ENCODE measurements at regions not wholly inside any gene's neighbourhood (a gene's known extent, or its start where the extent isn't known, plus 50 kb on each side); places are given as distances from the start of the nearest gene placed in this dataset.
A peak's percentile ranks its signal among the peaks of the same experiment; 100 is the strongest.

DNA sequence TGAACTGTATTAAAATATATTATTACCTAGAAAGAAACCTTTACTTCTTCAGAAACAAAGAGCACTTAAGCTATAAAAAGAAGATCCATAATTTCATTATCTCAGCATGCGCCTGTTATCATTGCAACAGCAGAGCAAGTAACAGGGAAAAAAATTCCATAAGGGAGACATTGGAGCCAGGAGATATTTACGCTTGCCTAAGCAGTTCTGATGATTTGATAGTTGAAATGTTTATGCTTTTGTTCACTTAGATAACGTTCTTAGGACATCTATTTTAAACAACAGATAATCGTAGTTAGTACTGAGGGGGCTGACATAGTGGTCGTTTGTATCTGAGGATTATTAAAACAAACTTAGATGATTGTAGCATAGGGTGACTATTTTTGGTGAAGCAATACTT lies 252.5 kb downstream of the NNT start:
- peaks cover 19% of the 10 kb centered on the region for H3K4me1 ChIP-seq
- no peaks in the 10 kb centered on the region for H3K27me3 ChIP-seq
- no peaks in the 10 kb centered on the region for H3K9me3 ChIP-seq (ENCODE audit: low read depth)
- no peak for DNase-seq (ENCODE audit: low spot score)
- H3K36me3 Mint-ChIP-seq: no peaks in the 10 kb centered on the region
- H3K4me3 ChIP-seq: peak overlapping the region; percentile 6
- H4K20me1 ChIP-seq (ENCODE audit: low read depth): no peaks in the 10 kb centered on the region
- H3F3A ChIP-seq (ENCODE audit: low read depth): peaks cover 5% of the 10 kb centered on the region
- H3K27ac Mint-ChIP-seq: no peak overlapping the region
- H3K27ac ChIP-seq: peak overlapping the region; percentile 21
- no peaks in the 10 kb centered on the region for H3K79me2 ChIP-seq (ENCODE audit: low read depth)
- no peaks in the 10 kb centered on the region for H3K9me3 Mint-ChIP-seq
- H3K4me1 Mint-ChIP-seq: peaks cover 9% of the 10 kb centered on the region
- peak overlapping the region; percentile 54 for H3K4me2 ChIP-seq
- H3K4me3 Mint-ChIP-seq: no peak overlapping the region
- no peak overlapping the region for H3K9ac ChIP-seq
- H3K27me3 Mint-ChIP-seq (ENCODE audit: insufficient read depth, low read depth): no peaks in the 10 kb centered on the region
- no peak for TF ChIP-seq EZH2 (IDR thresholded peaks at IDR 0.05)
- TF ChIP-seq, protein P1, sequence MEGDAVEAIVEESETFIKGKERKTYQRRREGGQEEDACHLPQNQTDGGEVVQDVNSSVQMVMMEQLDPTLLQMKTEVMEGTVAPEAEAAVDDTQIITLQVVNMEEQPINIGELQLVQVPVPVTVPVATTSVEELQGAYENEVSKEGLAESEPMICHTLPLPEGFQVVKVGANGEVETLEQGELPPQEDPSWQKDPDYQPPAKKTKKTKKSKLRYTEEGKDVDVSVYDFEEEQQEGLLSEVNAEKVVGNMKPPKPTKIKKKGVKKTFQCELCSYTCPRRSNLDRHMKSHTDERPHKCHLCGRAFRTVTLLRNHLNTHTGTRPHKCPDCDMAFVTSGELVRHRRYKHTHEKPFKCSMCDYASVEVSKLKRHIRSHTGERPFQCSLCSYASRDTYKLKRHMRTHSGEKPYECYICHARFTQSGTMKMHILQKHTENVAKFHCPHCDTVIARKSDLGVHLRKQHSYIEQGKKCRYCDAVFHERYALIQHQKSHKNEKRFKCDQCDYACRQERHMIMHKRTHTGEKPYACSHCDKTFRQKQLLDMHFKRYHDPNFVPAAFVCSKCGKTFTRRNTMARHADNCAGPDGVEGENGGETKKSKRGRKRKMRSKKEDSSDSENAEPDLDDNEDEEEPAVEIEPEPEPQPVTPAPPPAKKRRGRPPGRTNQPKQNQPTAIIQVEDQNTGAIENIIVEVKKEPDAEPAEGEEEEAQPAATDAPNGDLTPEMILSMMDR (IDR thresholded peaks at IDR 0.05): no peak
- TF ChIP-seq EZH2phosphoT487 (IDR thresholded peaks at IDR 0.05): no peak
- H3K36me3 ChIP-seq: no peaks in the 10 kb centered on the region
- H2AFZ ChIP-seq (replicated peaks): no peak overlapping the region

DNA sequence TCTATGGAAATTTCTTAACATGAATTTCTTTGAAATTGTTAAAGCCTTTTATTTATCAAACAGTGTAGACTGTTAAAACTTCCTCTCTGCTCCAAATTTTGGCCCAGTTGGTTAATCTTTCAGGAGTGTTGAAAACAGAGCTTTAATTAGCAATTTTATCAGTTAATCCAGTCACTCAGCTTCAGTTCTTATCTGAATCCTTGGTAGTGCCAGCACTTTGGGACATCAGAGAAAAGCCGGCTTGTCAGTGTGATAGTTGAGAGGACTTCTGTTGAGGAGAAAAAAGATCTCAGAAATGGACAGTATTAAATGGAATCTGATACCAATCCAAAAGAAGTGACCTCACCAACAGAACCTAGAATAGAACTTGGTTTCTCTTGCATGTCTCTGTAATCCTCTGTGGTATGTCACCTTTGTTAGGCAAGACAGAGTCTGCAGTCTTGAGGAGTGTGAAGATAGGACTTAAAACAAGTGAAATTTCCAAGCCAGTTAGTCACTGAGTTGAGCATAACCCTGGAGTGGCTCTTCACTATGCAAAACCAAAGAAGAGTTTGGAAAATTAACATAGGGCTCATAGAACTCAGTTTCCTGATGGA lies 251.8 kb downstream of the NNT start:
- no peaks in the 10 kb centered on the region for H3K36me3 Mint-ChIP-seq
- H3K9ac ChIP-seq: no peak overlapping the region
- H3K27me3 ChIP-seq: no peaks in the 10 kb centered on the region
- H2AFZ ChIP-seq (replicated peaks): no peak overlapping the region
- peak overlapping the region; percentile 6 for H3K4me3 ChIP-seq
- peaks cover 5% of the 10 kb centered on the region for H3F3A ChIP-seq (ENCODE audit: low read depth)
- no peak overlapping the region for H3K27ac Mint-ChIP-seq
- H3K9me3 Mint-ChIP-seq: no peaks in the 10 kb centered on the region
- TF ChIP-seq, protein P1 (IDR thresholded peaks at IDR 0.05): no peak
- TF ChIP-seq EZH2phosphoT487 (IDR thresholded peaks at IDR 0.05) (no peak), EZH2 (IDR thresholded peaks at IDR 0.05) (no peak)
- H3K27ac ChIP-seq: peak overlapping the region; percentile 21
- H3K4me2 ChIP-seq: peak overlapping the region; percentile 54
- H4K20me1 ChIP-seq (ENCODE audit: low read depth): no peaks in the 10 kb centered on the region
- H3K36me3 ChIP-seq: no peaks in the 10 kb centered on the region
- DNase-seq (ENCODE audit: low spot score): peak; percentile 73
- peaks cover 19% of the 10 kb centered on the region for H3K4me1 ChIP-seq
- H3K9me3 ChIP-seq (ENCODE audit: low read depth): no peaks in the 10 kb centered on the region
- no peak overlapping the region for H3K4me3 Mint-ChIP-seq
- no peaks in the 10 kb centered on the region for H3K27me3 Mint-ChIP-seq (ENCODE audit: insufficient read depth, low read depth)
- peaks cover 9% of the 10 kb centered on the region for H3K4me1 Mint-ChIP-seq
- no peaks in the 10 kb centered on the region for H3K79me2 ChIP-seq (ENCODE audit: low read depth)

DNA sequence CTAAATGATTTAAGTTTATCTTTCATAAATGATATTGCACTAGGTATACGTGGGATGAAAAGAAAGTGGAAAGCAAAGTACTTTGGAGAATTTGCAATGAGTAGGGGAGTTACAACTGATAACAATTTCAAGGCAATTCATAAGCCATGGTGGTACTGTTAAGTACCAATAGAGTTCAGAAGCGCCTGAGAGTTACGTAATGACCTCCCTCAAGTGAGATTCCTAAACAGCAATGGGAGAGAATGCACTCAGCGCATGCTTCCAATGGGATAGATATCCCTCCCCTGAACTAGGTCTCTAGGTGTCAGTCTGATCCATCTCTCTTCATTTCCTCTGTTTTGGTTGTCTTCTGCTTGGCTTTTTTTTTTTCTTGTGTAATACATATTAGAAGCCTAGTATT lies 249.3 kb downstream of the NNT start:
- no peaks in the 10 kb centered on the region for H3K27me3 ChIP-seq
- H3K4me3 ChIP-seq: no peak overlapping the region
- TF ChIP-seq, protein P1 (IDR thresholded peaks at IDR 0.05): no peak
- TF ChIP-seq EZH2phosphoT487 (IDR thresholded peaks at IDR 0.05) (no peak), EZH2 (IDR thresholded peaks at IDR 0.05) (no peak)
- no peaks in the 10 kb centered on the region for H3K9me3 ChIP-seq (ENCODE audit: low read depth)
- peaks cover 5% of the 10 kb centered on the region for H3F3A ChIP-seq (ENCODE audit: low read depth)
- no peak overlapping the region for H3K27ac Mint-ChIP-seq
- H3K9ac ChIP-seq: no peak overlapping the region
- H3K79me2 ChIP-seq (ENCODE audit: low read depth): no peaks in the 10 kb centered on the region
- DNase-seq (ENCODE audit: low spot score): no peak
- H3K36me3 ChIP-seq: no peaks in the 10 kb centered on the region
- H3K36me3 Mint-ChIP-seq: no peaks in the 10 kb centered on the region
- H3K4me1 Mint-ChIP-seq: peaks cover 7% of the 10 kb centered on the region
- H3K27ac ChIP-seq: no peak overlapping the region
- H4K20me1 ChIP-seq (ENCODE audit: low read depth): no peaks in the 10 kb centered on the region
- H2AFZ ChIP-seq (replicated peaks): no peak overlapping the region
- no peak overlapping the region for H3K4me2 ChIP-seq
- peaks cover 19% of the 10 kb centered on the region for H3K4me1 ChIP-seq
- no peak overlapping the region for H3K4me3 Mint-ChIP-seq
- H3K9me3 Mint-ChIP-seq: no peaks in the 10 kb centered on the region
- H3K27me3 Mint-ChIP-seq (ENCODE audit: insufficient read depth, low read depth): no peaks in the 10 kb centered on the region

Measured in neural progenitor cell (in vitro differentiated cells).